ENCODE measurements at regions not wholly inside any gene's neighbourhood (a gene's known extent, or its start where the extent isn't known, plus 50 kb on each side); places are given as distances from the start of the nearest gene placed in this dataset.

DNA sequence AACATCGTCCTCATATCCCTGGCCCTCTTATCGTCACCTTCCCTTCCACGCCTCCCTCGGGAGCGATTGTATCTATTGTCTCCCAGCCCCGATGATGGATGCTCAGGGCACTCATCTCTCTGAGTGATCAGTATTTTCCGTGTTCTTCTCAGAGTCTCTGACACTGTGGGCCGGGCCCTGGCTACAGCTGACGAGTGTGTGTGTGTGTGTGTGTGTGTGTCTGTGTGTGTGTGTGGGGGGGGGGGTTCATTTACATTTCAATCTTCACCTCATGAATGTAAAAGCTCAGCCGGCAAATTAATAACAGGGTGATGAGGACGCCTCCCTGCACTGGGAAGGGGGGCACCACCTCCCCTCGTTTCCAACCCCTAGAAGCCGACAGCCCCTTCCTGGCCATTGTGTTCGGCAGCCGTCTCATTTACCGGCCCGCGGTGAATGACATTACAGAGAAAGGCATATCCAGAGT is 159.5 kb downstream of the SHOX start:
- H3K9me3 ChIP-seq (ENCODE audit: control insufficient read depth in 2 of 2, insufficient read depth in 1 of 2, low read length in 1 of 2), result no peaks in the 10 kb centered on the region
- no peak for DNase-seq (ENCODE audit: low read depth in 6 of 9, low spot score in 9 of 9)
- peaks cover 9 to 38% of the 10 kb centered on the region in 2 donors for H3K27me3 ChIP-seq (ENCODE audit: control insufficient read depth in 2 of 2, insufficient read depth in 1 of 2, low read length in 1 of 2)
- no peak overlapping the region for H3K27ac ChIP-seq (ENCODE audit: low read depth in 1 of 2, low read length in 1 of 2)
- no peak overlapping the region for H3K4me3 ChIP-seq (ENCODE audit: low read length in 2 of 2)
- no peaks in the 10 kb centered on the region for H3K36me3 ChIP-seq (ENCODE audit: control insufficient read depth in 2 of 2, insufficient read depth in 2 of 2, low read length in 1 of 2)
- no peaks in the 10 kb centered on the region for H3K4me1 ChIP-seq (ENCODE audit: control insufficient read depth in 2 of 2, insufficient read depth in 2 of 2, low read length in 2 of 2)
- 15% methylated on average over 18 of the region's 18 CpGs for WGBS

DNA sequence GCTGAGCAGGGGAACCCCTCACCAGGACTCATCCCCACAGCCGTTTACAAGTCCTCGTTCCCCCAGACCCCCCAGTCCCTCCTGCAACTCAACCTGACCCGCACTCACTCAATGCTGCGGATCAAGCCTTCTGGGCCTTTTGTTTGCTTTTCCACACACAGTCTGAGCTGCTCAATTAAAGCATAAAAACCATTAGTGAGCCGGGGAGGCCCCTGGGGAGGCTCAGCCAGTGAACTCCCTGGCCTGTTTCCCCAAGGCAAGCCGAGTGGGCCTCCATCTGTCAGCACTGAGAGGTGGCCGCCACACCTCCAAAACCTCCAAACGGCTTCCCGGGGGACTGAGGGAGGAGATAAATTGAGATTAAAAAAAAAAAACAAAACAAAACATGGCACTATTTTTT is 158.5 kb downstream of the SHOX start:
- Histone ChIP-seq H3K36me3 (ENCODE audit: control insufficient read depth in 2 of 2, insufficient read depth in 2 of 2, low read length in 1 of 2) (no peaks in the 10 kb centered on the region), H3K27ac (ENCODE audit: low read depth in 1 of 2, low read length in 1 of 2) (no peak overlapping the region), H3K4me1 (ENCODE audit: control insufficient read depth in 2 of 2, insufficient read depth in 2 of 2, low read length in 2 of 2) (no peaks in the 10 kb centered on the region), H3K4me3 (ENCODE audit: low read length in 2 of 2) (no peak overlapping the region), H3K9me3 (ENCODE audit: control insufficient read depth in 2 of 2, insufficient read depth in 1 of 2, low read length in 1 of 2) (no peaks in the 10 kb centered on the region), H3K27me3 (ENCODE audit: control insufficient read depth in 2 of 2, insufficient read depth in 1 of 2, low read length in 1 of 2) (peaks cover 9 to 38% of the 10 kb centered on the region in 2 donors)
- DNase-seq (ENCODE audit: low read depth in 6 of 9, low spot score in 9 of 9), result no peak
- 56% methylated on average over 9 of the region's 9 CpGs for WGBS

DNA sequence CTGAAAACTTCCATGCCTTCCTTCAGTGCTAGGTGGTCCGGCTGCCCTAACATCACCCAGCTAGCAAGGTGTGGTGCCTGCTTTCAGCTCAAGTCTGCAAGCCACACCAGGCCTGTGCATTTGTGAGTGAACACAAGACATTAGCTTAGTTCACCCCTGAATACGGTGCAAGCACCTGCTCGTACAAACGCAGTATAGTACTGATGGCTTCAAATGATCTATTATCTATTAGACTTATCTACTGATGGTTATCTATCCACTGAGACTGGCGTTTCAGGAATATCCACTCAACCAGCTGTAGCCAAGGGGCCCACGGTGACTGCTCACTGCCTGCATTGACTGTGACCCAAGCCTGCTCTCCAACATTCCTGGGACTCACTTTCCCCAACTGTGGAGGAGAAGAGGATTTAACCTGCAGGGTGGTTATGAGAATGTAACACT is 155.9 kb downstream of the SHOX start:
- DNase-seq (ENCODE audit: low read depth in 6 of 9, low spot score in 9 of 9), result no peak

DNA sequence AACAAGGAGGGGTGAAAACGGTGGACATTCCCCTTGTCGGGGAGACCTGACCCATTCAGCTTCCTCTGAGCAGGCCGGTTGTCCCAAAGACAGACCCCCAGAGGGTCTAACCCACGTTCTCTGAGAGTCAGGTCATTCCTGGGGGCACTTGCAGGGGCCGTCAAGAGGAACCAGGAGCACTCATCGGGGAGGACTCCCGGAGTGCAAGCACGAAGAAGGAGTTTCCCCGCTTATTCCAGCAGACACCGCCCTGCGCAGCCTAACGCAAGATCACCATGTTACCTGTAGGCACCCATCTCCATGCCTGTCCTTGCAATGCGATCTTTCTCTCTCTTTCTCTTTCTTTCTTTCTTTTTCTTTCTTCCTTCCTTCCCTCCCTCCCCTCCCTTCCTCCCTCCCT is 154.2 kb downstream of the SHOX start:
- Histone ChIP-seq H3K27ac (ENCODE audit: low read depth in 1 of 2, low read length in 1 of 2) (no peak overlapping the region), H3K9me3 (ENCODE audit: control insufficient read depth in 2 of 2, insufficient read depth in 1 of 2, low read length in 1 of 2) (no peaks in the 10 kb centered on the region), H3K36me3 (ENCODE audit: control insufficient read depth in 2 of 2, insufficient read depth in 2 of 2, low read length in 1 of 2) (no peaks in the 10 kb centered on the region), H3K4me1 (ENCODE audit: control insufficient read depth in 2 of 2, insufficient read depth in 2 of 2, low read length in 2 of 2) (no peaks in the 10 kb centered on the region), H3K27me3 (ENCODE audit: control insufficient read depth in 2 of 2, insufficient read depth in 1 of 2, low read length in 1 of 2) (peaks cover 0 to 13% of the 10 kb centered on the region in 2 donors), H3K4me3 (ENCODE audit: low read length in 2 of 2) (no peak overlapping the region)
- DNase-seq (ENCODE audit: low read depth in 6 of 9, low spot score in 9 of 9), result no peak
- 91% methylated on average over 13 of the region's 13 CpGs for WGBS

More for the DNA sequence above, 155.9 kb downstream of the SHOX start:
- 74% methylated on average over 6 of the region's 6 CpGs for WGBS
- Histone ChIP-seq H3K27me3 (ENCODE audit: control insufficient read depth in 2 of 2, insufficient read depth in 1 of 2, low read length in 1 of 2) (peaks cover 9 to 29% of the 10 kb centered on the region in 2 donors), H3K4me1 (ENCODE audit: control insufficient read depth in 2 of 2, insufficient read depth in 2 of 2, low read length in 2 of 2) (no peaks in the 10 kb centered on the region), H3K27ac (ENCODE audit: low read depth in 1 of 2, low read length in 1 of 2) (no peak overlapping the region), H3K9me3 (ENCODE audit: control insufficient read depth in 2 of 2, insufficient read depth in 1 of 2, low read length in 1 of 2) (no peaks in the 10 kb centered on the region), H3K4me3 (ENCODE audit: low read length in 2 of 2) (no peak overlapping the region), H3K36me3 (ENCODE audit: control insufficient read depth in 2 of 2, insufficient read depth in 2 of 2, low read length in 1 of 2) (no peaks in the 10 kb centered on the region)

DNA sequence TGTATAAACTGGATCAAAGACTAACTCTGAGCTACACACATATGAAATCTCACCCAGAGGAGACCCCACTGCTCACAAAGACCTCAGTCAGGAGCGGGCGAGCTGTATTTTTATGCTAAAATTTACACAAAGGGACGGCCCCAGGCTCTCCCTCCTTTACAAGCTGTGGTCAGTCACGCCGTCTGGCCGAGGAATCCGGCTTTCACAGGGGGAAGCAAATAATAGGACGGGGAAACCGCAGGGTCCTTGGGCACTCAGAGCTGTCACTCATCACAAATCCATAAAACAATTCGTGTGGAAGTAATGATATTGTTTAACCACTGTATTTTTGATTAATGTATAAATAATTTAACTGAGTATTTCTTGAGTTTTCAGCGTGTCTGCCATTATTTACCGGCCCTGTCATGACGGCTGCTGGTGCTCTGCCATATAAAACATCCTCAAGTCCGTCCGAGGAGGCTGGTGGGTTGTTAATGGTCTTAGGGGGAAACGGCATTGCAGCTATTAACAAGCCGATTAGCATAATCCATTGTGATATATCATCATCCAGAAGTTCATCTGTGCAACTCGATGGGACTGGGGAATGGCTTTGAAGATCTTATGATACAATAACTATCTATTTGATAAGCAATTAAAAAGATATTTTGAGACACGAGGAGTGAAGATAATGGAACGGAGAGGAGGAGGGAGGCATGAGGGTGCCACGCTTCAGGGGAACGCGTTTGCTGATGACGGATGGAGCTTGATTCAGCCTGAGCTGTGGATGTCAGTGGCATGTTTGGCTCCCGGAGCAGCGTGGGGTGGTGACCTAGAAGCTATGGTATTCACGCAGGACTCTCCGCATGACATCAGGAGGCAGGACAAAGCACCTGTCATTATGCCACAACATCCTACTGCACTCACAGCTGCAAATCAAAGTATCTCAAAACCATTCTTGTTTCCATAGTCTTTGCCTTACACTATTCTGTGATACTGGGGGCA is 150.9 kb downstream of the SHOX start:
- Histone ChIP-seq H3K27ac (ENCODE audit: low read depth in 1 of 2, low read length in 1 of 2) (no peak overlapping the region), H3K4me3 (ENCODE audit: low read length in 2 of 2) (no peak overlapping the region), H3K4me1 (ENCODE audit: control insufficient read depth in 2 of 2, insufficient read depth in 2 of 2, low read length in 2 of 2) (no peaks in the 10 kb centered on the region), H3K27me3 (ENCODE audit: control insufficient read depth in 2 of 2, insufficient read depth in 1 of 2, low read length in 1 of 2) (no peaks in the 10 kb centered on the region), H3K36me3 (ENCODE audit: control insufficient read depth in 2 of 2, insufficient read depth in 2 of 2, low read length in 1 of 2) (no peaks in the 10 kb centered on the region), H3K9me3 (ENCODE audit: control insufficient read depth in 2 of 2, insufficient read depth in 1 of 2, low read length in 1 of 2) (no peaks in the 10 kb centered on the region)
- no peak for DNase-seq (ENCODE audit: low read depth in 6 of 9, low spot score in 9 of 9)
- 29% methylated on average over 28 of the region's 28 CpGs for WGBS

DNA sequence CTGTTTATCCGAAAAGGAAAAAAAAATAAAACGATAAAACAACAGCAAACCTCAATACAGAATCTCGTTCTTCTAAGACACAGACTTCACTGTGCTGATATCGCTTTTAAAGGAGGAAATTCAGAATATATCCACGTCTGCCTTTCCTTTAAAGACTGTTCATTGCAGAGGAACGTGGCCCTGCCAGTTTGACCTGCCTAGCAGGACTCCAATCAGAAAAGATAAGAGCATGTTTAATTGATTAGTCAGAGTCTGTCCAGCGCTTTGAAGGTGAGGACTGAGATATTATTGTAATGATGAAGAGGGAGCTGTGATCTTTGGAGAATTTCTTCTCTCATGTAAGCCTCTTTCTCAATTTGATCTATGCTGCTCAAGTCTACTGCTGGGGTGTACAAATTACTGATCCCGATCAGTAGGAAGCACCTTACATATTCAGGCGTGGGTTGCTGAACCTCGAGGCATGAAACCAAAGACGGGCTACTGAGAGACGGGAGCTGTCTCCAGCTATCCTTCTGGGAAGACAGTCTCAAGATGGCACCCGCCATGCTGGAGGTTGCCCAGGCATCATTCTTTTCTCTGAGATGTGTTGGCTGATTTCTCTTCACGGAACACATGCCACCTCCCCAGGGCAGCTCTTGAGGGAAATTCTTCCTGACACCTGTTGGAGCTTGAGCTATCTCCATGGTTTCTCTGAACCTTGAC is 146.1 kb downstream of the SHOX start:
- Histone ChIP-seq H3K4me3 (ENCODE audit: low read length in 2 of 2) (no peak overlapping the region), H3K27me3 (ENCODE audit: control insufficient read depth in 2 of 2, insufficient read depth in 1 of 2, low read length in 1 of 2) (no peaks in the 10 kb centered on the region), H3K9me3 (ENCODE audit: control insufficient read depth in 2 of 2, insufficient read depth in 1 of 2, low read length in 1 of 2) (peaks cover 0 to 3% of the 10 kb centered on the region in 2 donors), H3K27ac (ENCODE audit: low read depth in 1 of 2, low read length in 1 of 2) (no peak overlapping the region), H3K4me1 (ENCODE audit: control insufficient read depth in 2 of 2, insufficient read depth in 2 of 2, low read length in 2 of 2) (no peaks in the 10 kb centered on the region), H3K36me3 (ENCODE audit: control insufficient read depth in 2 of 2, insufficient read depth in 2 of 2, low read length in 1 of 2) (no peaks in the 10 kb centered on the region)
- 81% methylated on average over 14 of the region's 14 CpGs for WGBS
- DNase-seq (ENCODE audit: low read depth in 6 of 9, low spot score in 9 of 9), result no peak

DNA sequence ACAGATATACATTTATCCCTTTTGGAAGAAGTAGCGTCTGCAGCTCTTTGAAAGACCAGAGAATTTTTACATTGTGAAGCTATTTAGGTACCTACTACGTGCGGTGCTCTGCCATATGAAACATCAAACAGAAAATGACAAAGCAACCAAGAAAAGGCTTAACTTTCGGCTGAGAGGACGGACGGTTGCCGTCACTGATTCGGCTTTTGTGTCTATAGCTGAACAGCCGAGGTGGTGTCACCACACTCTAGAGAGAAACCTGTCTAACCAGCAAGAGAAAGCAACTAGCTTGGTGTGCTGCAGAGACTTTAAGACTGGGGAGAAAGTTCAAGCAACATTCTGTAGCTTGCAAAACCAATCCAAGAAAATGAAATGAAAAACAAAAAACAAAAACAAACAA is 145.5 kb downstream of the SHOX start:
- 77% methylated on average over 9 of the region's 9 CpGs for WGBS
- Histone ChIP-seq H3K4me3 (ENCODE audit: low read length in 2 of 2) (no peak overlapping the region), H3K27ac (ENCODE audit: low read depth in 1 of 2, low read length in 1 of 2) (no peak overlapping the region), H3K36me3 (ENCODE audit: control insufficient read depth in 2 of 2, insufficient read depth in 2 of 2, low read length in 1 of 2) (no peaks in the 10 kb centered on the region), H3K9me3 (ENCODE audit: control insufficient read depth in 2 of 2, insufficient read depth in 1 of 2, low read length in 1 of 2) (peaks cover 0 to 6% of the 10 kb centered on the region in 2 donors), H3K4me1 (ENCODE audit: control insufficient read depth in 2 of 2, insufficient read depth in 2 of 2, low read length in 2 of 2) (no peaks in the 10 kb centered on the region), H3K27me3 (ENCODE audit: control insufficient read depth in 2 of 2, insufficient read depth in 1 of 2, low read length in 1 of 2) (no peaks in the 10 kb centered on the region)
- DNase-seq (ENCODE audit: low read depth in 6 of 9, low spot score in 9 of 9), result no peak

DNA sequence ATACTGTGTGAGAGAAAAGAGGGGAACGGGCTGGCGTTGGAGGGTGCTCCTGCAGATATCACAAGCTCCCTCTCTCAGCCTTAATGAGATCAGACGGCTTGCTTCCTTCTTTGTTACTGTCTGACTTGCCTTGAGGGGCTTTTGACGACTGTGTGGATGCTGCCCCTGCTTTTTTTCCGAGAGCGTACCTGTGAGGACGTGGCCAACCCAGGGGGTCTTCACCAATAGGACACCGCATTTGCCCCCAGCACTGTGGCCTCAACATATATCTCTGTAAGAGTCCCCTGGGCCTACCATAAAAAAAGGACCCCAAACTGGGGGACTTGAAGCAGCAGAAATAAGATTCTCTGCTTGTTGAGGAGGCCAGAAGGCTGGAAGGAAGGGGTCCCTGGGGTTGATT is 143.9 kb downstream of the SHOX start:
- no peaks in the 10 kb centered on the region for H3K36me3 ChIP-seq (ENCODE audit: control insufficient read depth in 2 of 2, insufficient read depth in 2 of 2, low read length in 1 of 2)
- no peaks in the 10 kb centered on the region for H3K4me1 ChIP-seq (ENCODE audit: control insufficient read depth in 2 of 2, insufficient read depth in 2 of 2, low read length in 2 of 2)
- WGBS, result 76% methylated on average over 8 of the region's 8 CpGs
- H3K27ac ChIP-seq (ENCODE audit: low read depth in 1 of 2, low read length in 1 of 2), result no peak overlapping the region
- no peaks in the 10 kb centered on the region for H3K27me3 ChIP-seq (ENCODE audit: control insufficient read depth in 2 of 2, insufficient read depth in 1 of 2, low read length in 1 of 2)
- H3K9me3 ChIP-seq (ENCODE audit: control insufficient read depth in 2 of 2, insufficient read depth in 1 of 2, low read length in 1 of 2), result peaks cover 0 to 6% of the 10 kb centered on the region in 2 donors
- no peak for DNase-seq (ENCODE audit: low read depth in 6 of 9, low spot score in 9 of 9)
- no peak overlapping the region for H3K4me3 ChIP-seq (ENCODE audit: low read length in 2 of 2)

All from thymus (tissue), 11 donors.